Thymus (tissue), 11 donors: ENCODE measurements at regions not wholly inside any gene's neighbourhood (a gene's known extent, or its start where the extent isn't known, plus 50 kb on each side); places are given as distances from the start of the nearest gene placed in this dataset.
"Not testable (repeated sequence)": the region's sequence is repeated elsewhere in the genome, so short reads cannot be mapped to it uniquely, and the experiment has no call there.

Experiments
- DNase-seq, 9 donors: peaks; one replicate each; pipeline ENCODE4 v3.0.0-alpha.2; 2013; ENCODE audit warnings: low spot score in 9 of 9, low read depth in 6 of 9, missing footprints in 1 of 9
- H3K27ac ChIP-seq, 2 donors: one replicate each; pipeline ENCODE4 v1.5.1; 2013; ENCODE audit warnings: control low read depth in 1 of 2, low read depth in 1 of 2, low read length in 1 of 2, mild to moderate bottlenecking in 1 of 2, moderate library complexity in 1 of 2
- H3K27me3 ChIP-seq, 2 donors: one replicate each; pipeline ENCODE4 v1.5.1; 2013; ENCODE audit warnings: low read length in 1 of 2; ENCODE audit not compliant: control insufficient read depth in 2 of 2, insufficient read depth in 1 of 2
- H3K36me3 ChIP-seq, 2 donors: one replicate each; pipeline ENCODE4 v1.5.1; 2013; ENCODE audit warnings: low read length in 1 of 2, mild to moderate bottlenecking in 1 of 2, moderate library complexity in 1 of 2; ENCODE audit not compliant: control insufficient read depth in 2 of 2, insufficient read depth in 2 of 2
- H3K4me1 ChIP-seq, 2 donors: one replicate each; pipeline ENCODE4 v1.5.1; 2013; ENCODE audit warnings: low read length in 2 of 2; ENCODE audit not compliant: control insufficient read depth in 2 of 2, insufficient read depth in 2 of 2
- H3K4me3 ChIP-seq, 2 donors: one replicate each; pipeline ENCODE4 v1.5.1; 2013; ENCODE audit warnings: low read length in 2 of 2, control low read depth in 1 of 2, mild to moderate bottlenecking in 1 of 2
- H3K9me3 ChIP-seq, 2 donors: one replicate each; pipeline ENCODE4 v1.5.1; 2013; ENCODE audit warnings: low read length in 1 of 2, mild to moderate bottlenecking in 1 of 2; ENCODE audit not compliant: control insufficient read depth in 2 of 2, insufficient read depth in 1 of 2
- WGBS: extraction: QIAGEN DNeasy Blood & Tissue Kit; methylation state at CpG from one replicate; pipeline ENCODE4 v1.1.7; 2013; 5-methylcytosine and 5-hydroxymethylcytosine counted together
- donor health status: healthy.

GRCh38 chr5:122612901-122613300, 162.0 kb upstream of the SNX2 start:
- Histone ChIP-seq H3K36me3 (no peaks in the 10 kb centered on the region), H3K27me3 (no peaks in the 10 kb centered on the region), H3K4me3 (no peak overlapping the region), H3K4me1 (no peaks in the 10 kb centered on the region), H3K27ac (no peak overlapping the region), H3K9me3 (no peaks in the 10 kb centered on the region)
- DNase-seq: no peak
- WGBS: 96% methylated on average over 5 of the region's 5 CpGs

- no peak for DNase-seq
- Histone ChIP-seq H3K4me1 (no peaks in the 10 kb centered on the region), H3K27me3 (no peaks in the 10 kb centered on the region), H3K27ac (no peak overlapping the region), H3K9me3 (no peaks in the 10 kb centered on the region), H3K4me3 (no peak overlapping the region), H3K36me3 (no peaks in the 10 kb centered on the region)
- 77% methylated on average over 1 of the region's 1 CpG for WGBS
Measured at GRCh38 chr5:122615146-122615545, 159.7 kb upstream of the SNX2 start.

- DNase-seq: no peak
- H3K27ac ChIP-seq: no peak overlapping the region
- H3K36me3 ChIP-seq: no peaks in the 10 kb centered on the region
- H3K4me1 ChIP-seq: no peaks in the 10 kb centered on the region
- H3K27me3 ChIP-seq: no peaks in the 10 kb centered on the region
- no peaks in the 10 kb centered on the region for H3K9me3 ChIP-seq
- H3K4me3 ChIP-seq: no peak overlapping the region
Measured at GRCh38 chr5:122615832-122616231, 159.0 kb upstream of the SNX2 start.

- WGBS: 98% methylated on average over 5 of the region's 5 CpGs
- not testable (repeated sequence) for H3K9me3 ChIP-seq, H3K27ac ChIP-seq, H3K27me3 ChIP-seq, H3K4me3 ChIP-seq, DNase-seq, H3K36me3 ChIP-seq, H3K4me1 ChIP-seq
Measured at GRCh38 chr5:122618046-122618445, 156.8 kb upstream of the SNX2 start.

GRCh38 chr5:122620768-122621167, 154.1 kb upstream of the SNX2 start:
- DNase-seq, H3K27ac ChIP-seq: not testable (repeated sequence)
- 96% methylated on average over 4 of the region's 4 CpGs for WGBS

GRCh38 chr5:122628714-122629113, 146.2 kb upstream of the SNX2 start:
- WGBS: 97% methylated on average over 4 of the region's 4 CpGs
- H3K4me3 ChIP-seq, H3K4me1 ChIP-seq, H3K27ac ChIP-seq, H3K9me3 ChIP-seq, H3K27me3 ChIP-seq, DNase-seq, H3K36me3 ChIP-seq: not testable (repeated sequence)

More at GRCh38 chr5:122620768-122621167, 154.1 kb upstream of the SNX2 start:
- H3K4me1 ChIP-seq, H3K4me3 ChIP-seq, H3K27me3 ChIP-seq, H3K36me3 ChIP-seq, H3K9me3 ChIP-seq: not testable (repeated sequence)

- Histone ChIP-seq H3K36me3 (no peaks in the 10 kb centered on the region), H3K4me3 (no peak overlapping the region), H3K27me3 (no peaks in the 10 kb centered on the region), H3K27ac (no peak overlapping the region), H3K4me1 (no peaks in the 10 kb centered on the region), H3K9me3 (no peaks in the 10 kb centered on the region)
- WGBS: 94% methylated on average over 7 of the region's 7 CpGs
- DNase-seq: no peak
Measured at GRCh38 chr5:122629121-122629677, 145.7 kb upstream of the SNX2 start.

GRCh38 chr5:122638581-122638980, 136.3 kb upstream of the SNX2 start:
- Histone ChIP-seq H3K4me1 (no peaks in the 10 kb centered on the region), H3K4me3 (no peak overlapping the region), H3K27me3 (no peaks in the 10 kb centered on the region), H3K36me3 (no peaks in the 10 kb centered on the region), H3K27ac (no peak overlapping the region), H3K9me3 (peaks cover 0 to 3% of the 10 kb centered on the region in 2 donors)
- DNase-seq: no peak
- WGBS: 93% methylated on average over 1 of the region's 1 CpG

GRCh38 chr5:122639033-122639432, 135.8 kb upstream of the SNX2 start:
- peaks cover 0 to 3% of the 10 kb centered on the region in 2 donors for H3K9me3 ChIP-seq
- no peak overlapping the region for H3K27ac ChIP-seq
- no peaks in the 10 kb centered on the region for H3K27me3 ChIP-seq
- no peak overlapping the region for H3K4me3 ChIP-seq
- no peaks in the 10 kb centered on the region for H3K4me1 ChIP-seq
- 90% methylated on average over 6 of the region's 6 CpGs for WGBS
- DNase-seq: no peak
- no peaks in the 10 kb centered on the region for H3K36me3 ChIP-seq

GRCh38 chr5:122639864-122640263, 135.0 kb upstream of the SNX2 start:
- Histone ChIP-seq H3K4me3 (no peak overlapping the region), H3K4me1 (no peaks in the 10 kb centered on the region), H3K27me3 (no peaks in the 10 kb centered on the region), H3K9me3 (peaks cover 0 to 3% of the 10 kb centered on the region in 2 donors), H3K27ac (no peak overlapping the region), H3K36me3 (no peaks in the 10 kb centered on the region)
- DNase-seq: no peak
- 92% methylated on average over 2 of the region's 2 CpGs for WGBS
